ENCODE measurements at regions not wholly inside any gene's neighbourhood (a gene's known extent, or its start where the extent isn't known, plus 50 kb on each side); places are given as distances from the start of the nearest gene placed in this dataset.
"Not testable (repeated sequence)": the region's sequence is repeated elsewhere in the genome, so short reads cannot be mapped to it uniquely, and the experiment has no call there.

DNA sequence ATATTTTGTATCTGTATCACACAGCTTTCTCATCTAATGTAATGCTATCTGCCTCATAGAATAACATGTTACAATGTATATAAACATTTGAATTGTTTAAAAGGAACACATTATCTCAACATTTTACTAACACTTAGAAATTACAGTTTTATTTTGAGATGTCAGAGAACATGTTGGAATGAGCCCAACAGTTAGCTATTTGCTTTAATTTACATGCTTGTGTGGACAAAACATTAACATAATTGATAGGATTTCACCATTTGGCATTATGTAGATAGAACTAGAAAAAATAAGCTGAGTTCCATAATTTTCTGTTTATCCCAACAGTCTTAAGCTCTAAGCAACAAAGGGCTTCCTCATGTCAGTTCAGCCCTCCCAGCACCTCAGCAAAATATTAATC is 330.9 kb downstream of the LMBRD1 start:
- no peak for DNase-seq
- Mint-ChIP-seq H3K27ac (no peak overlapping the region), H3K27me3 (no peaks in the 10 kb centered on the region), H3K9me3 (ENCODE audit: insufficient read depth) (no peaks in the 10 kb centered on the region), H3K4me3 (no peak overlapping the region), H3K4me1 (no peaks in the 10 kb centered on the region)
- no peak overlapping the region for H3K27ac ChIP-seq (ENCODE audit: low read length in 2 of 2)
- H3K9ac ChIP-seq (ENCODE audit: low read length) = no peak overlapping the region
- no peaks in the 10 kb centered on the region for H4K20me1 ChIP-seq (ENCODE audit: control insufficient read depth, insufficient read depth, low read length, poor library complexity, severe bottlenecking)
- no peaks in the 10 kb centered on the region for H3K27me3 ChIP-seq (replicated peaks in 1 of 4; ENCODE audit: control extremely low read depth in 1 of 4, control insufficient read depth in 3 of 4, insufficient read depth in 4 of 4, low read length in 3 of 4)
- H3K79me2 ChIP-seq (ENCODE audit: control insufficient read depth, insufficient read depth, low read length) = no peaks in the 10 kb centered on the region
- peaks cover 0 to 7% (median 0%) of the 10 kb centered on the region in 3 donors for H3K9me3 ChIP-seq (ENCODE audit: control extremely low read depth in 1 of 3, control insufficient read depth in 2 of 3, insufficient read depth in 1 of 3, low read length in 2 of 3)
- POLR2A ChIA-PET = no interaction called here
- H3K4me3 ChIP-seq (ENCODE audit: control extremely low read depth in 1 of 5, extremely low read depth in 1 of 5, insufficient read depth in 1 of 5, low read depth in 2 of 5, low read length in 4 of 5) = no peak overlapping the region
- TF ChIP-seq, protein P1, sequence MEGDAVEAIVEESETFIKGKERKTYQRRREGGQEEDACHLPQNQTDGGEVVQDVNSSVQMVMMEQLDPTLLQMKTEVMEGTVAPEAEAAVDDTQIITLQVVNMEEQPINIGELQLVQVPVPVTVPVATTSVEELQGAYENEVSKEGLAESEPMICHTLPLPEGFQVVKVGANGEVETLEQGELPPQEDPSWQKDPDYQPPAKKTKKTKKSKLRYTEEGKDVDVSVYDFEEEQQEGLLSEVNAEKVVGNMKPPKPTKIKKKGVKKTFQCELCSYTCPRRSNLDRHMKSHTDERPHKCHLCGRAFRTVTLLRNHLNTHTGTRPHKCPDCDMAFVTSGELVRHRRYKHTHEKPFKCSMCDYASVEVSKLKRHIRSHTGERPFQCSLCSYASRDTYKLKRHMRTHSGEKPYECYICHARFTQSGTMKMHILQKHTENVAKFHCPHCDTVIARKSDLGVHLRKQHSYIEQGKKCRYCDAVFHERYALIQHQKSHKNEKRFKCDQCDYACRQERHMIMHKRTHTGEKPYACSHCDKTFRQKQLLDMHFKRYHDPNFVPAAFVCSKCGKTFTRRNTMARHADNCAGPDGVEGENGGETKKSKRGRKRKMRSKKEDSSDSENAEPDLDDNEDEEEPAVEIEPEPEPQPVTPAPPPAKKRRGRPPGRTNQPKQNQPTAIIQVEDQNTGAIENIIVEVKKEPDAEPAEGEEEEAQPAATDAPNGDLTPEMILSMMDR (IDR thresholded peaks at IDR 0.05) = no peak
- no peak for TF ChIP-seq EZH2 (IDR thresholded peaks at IDR 0.05; ENCODE audit: borderline replicate concordance, insufficient read depth, low read depth, low read length, poor library complexity, severe bottlenecking)
- no peak overlapping the region for H2AFZ ChIP-seq (ENCODE audit: insufficient read depth, low read depth, low read length, poor library complexity, severe bottlenecking)
- ATAC-seq (ENCODE audit: low read depth) = no peak
- intact Hi-C loops (cut with micrococcal nuclease) = no loop called here
- no peaks in the 10 kb centered on the region for H3K36me3 ChIP-seq (replicated peaks in 1 of 2; ENCODE audit: control extremely low read depth in 1 of 2, control insufficient read depth in 1 of 2, extremely low read depth in 1 of 2, insufficient read depth in 2 of 2, low read length in 1 of 2)
- CTCF ChIA-PET = no interaction called here
- no peaks in the 10 kb centered on the region for H3K4me1 ChIP-seq (ENCODE audit: control insufficient read depth in 2 of 2, insufficient read depth in 2 of 2, low read length in 2 of 2)
- no peak overlapping the region for H3K4me2 ChIP-seq (replicated peaks; ENCODE audit: low read depth, low read length, poor library complexity, severe bottlenecking)

DNA sequence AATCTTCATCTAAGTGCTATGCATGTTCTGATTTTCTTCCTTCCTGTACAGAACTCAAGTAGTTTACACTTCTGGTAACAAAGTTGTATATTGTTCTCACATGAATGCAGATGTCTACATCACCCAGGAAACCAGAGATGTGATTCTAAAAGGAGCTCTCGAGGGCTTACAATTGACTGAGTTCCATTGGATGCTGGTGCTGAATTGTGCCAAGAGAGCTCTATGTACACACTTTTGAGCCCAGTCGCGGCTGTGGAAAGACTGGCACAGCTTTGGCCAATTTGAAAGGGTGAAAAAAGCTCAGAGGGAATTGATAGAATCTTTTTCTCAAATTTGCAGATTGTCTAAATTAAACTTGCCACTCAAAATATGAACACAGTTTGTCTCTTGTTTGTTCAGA is 340.7 kb downstream of the LMBRD1 start:
- Histone ChIP-seq H3K4me2 (replicated peaks; ENCODE audit: low read depth, low read length, poor library complexity, severe bottlenecking) (no peak overlapping the region), H4K20me1 (ENCODE audit: control insufficient read depth, insufficient read depth, low read length, poor library complexity, severe bottlenecking) (no peaks in the 10 kb centered on the region), H3K9ac (ENCODE audit: low read length) (no peak overlapping the region), H3K79me2 (ENCODE audit: control insufficient read depth, insufficient read depth, low read length) (no peaks in the 10 kb centered on the region), H3K4me3 (ENCODE audit: control extremely low read depth in 1 of 5, extremely low read depth in 1 of 5, insufficient read depth in 1 of 5, low read depth in 2 of 5, low read length in 4 of 5) (no peak overlapping the region), H3K4me1 (ENCODE audit: control insufficient read depth in 2 of 2, insufficient read depth in 2 of 2, low read length in 2 of 2) (no peaks in the 10 kb centered on the region), H3K36me3 (replicated peaks in 1 of 2; ENCODE audit: control extremely low read depth in 1 of 2, control insufficient read depth in 1 of 2, extremely low read depth in 1 of 2, insufficient read depth in 2 of 2, low read length in 1 of 2) (no peaks in the 10 kb centered on the region), H3K27ac (ENCODE audit: low read length in 2 of 2) (no peak overlapping the region), H2AFZ (ENCODE audit: insufficient read depth, low read depth, low read length, poor library complexity, severe bottlenecking) (no peak overlapping the region), H3K9me3 (ENCODE audit: control extremely low read depth in 1 of 3, control insufficient read depth in 2 of 3, insufficient read depth in 1 of 3, low read length in 2 of 3) (peaks cover 0 to 9% (median 0%) of the 10 kb centered on the region in 3 donors), H3K27me3 (replicated peaks in 1 of 4; ENCODE audit: control extremely low read depth in 1 of 4, control insufficient read depth in 3 of 4, insufficient read depth in 4 of 4, low read length in 3 of 4) (no peaks in the 10 kb centered on the region)
- DNase-seq (no peak), ATAC-seq (ENCODE audit: low read depth) (no peak)
- Mint-ChIP-seq H3K9me3 (ENCODE audit: insufficient read depth) (peaks cover 2% of the 10 kb centered on the region), H3K27me3 (no peaks in the 10 kb centered on the region), H3K27ac (no peak overlapping the region), H3K4me3 (no peak overlapping the region), H3K4me1 (no peaks in the 10 kb centered on the region)
- WGBS (ENCODE audit: insufficient coverage) = 83% methylated on average over 1 of the region's 3 CpGs
- TF ChIP-seq, protein P1 (IDR thresholded peaks at IDR 0.05) = no peak
- TF ChIP-seq EZH2 (IDR thresholded peaks at IDR 0.05; ENCODE audit: borderline replicate concordance, insufficient read depth, low read depth, low read length, poor library complexity, severe bottlenecking) = no peak
- intact Hi-C loops (cut with micrococcal nuclease) = no loop called here
- POLR2A ChIA-PET = no interaction called here
- CTCF ChIA-PET = no interaction called here

DNA sequence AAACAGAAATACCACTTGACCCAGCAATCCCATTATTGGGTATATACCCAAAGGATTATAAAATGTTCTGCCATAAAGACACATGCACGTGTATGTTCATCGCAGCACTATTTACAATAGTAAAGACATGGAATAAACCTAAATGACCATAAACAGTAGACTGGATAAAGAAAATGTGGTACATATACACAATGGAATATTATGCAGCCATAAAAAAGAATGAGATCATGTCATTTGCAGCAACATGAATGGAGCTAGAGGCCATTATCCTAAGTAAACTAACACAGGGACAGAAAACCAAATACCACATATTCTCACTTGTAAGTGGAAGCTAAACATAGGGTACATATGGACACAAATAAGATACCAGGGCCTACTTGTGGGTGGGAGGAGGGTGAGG is 342.2 kb downstream of the LMBRD1 start:
- POLR2A ChIA-PET; H3K27me3 Mint-ChIP-seq; DNase-seq; H2AFZ ChIP-seq (ENCODE audit: insufficient read depth, low read depth, low read length, poor library complexity, severe bottlenecking); H3K4me3 ChIP-seq (ENCODE audit: control extremely low read depth in 1 of 5, extremely low read depth in 1 of 5, insufficient read depth in 1 of 5, low read depth in 2 of 5, low read length in 4 of 5); intact Hi-C loops (cut with micrococcal nuclease); H3K27me3 ChIP-seq (replicated peaks in 1 of 4; ENCODE audit: control extremely low read depth in 1 of 4, control insufficient read depth in 3 of 4, insufficient read depth in 4 of 4, low read length in 3 of 4); H3K9ac ChIP-seq (ENCODE audit: low read length); H3K4me1 Mint-ChIP-seq; H3K4me3 Mint-ChIP-seq; H3K27ac Mint-ChIP-seq; H3K79me2 ChIP-seq (ENCODE audit: control insufficient read depth, insufficient read depth, low read length); ATAC-seq (ENCODE audit: low read depth); H3K9me3 Mint-ChIP-seq (ENCODE audit: insufficient read depth); H3K36me3 ChIP-seq (replicated peaks in 1 of 2; ENCODE audit: control extremely low read depth in 1 of 2, control insufficient read depth in 1 of 2, extremely low read depth in 1 of 2, insufficient read depth in 2 of 2, low read length in 1 of 2); H3K27ac ChIP-seq (ENCODE audit: low read length in 2 of 2); H4K20me1 ChIP-seq (ENCODE audit: control insufficient read depth, insufficient read depth, low read length, poor library complexity, severe bottlenecking); CTCF ChIA-PET; H3K4me1 ChIP-seq (ENCODE audit: control insufficient read depth in 2 of 2, insufficient read depth in 2 of 2, low read length in 2 of 2); H3K4me2 ChIP-seq (replicated peaks; ENCODE audit: low read depth, low read length, poor library complexity, severe bottlenecking): not testable (repeated sequence)
- no CpG with 5 or more reads among the region's 2 CpGs for WGBS (ENCODE audit: insufficient coverage)
- peaks cover 0 to 16% (median 0%) of the 10 kb centered on the region in 3 donors for H3K9me3 ChIP-seq (ENCODE audit: control extremely low read depth in 1 of 3, control insufficient read depth in 2 of 3, insufficient read depth in 1 of 3, low read length in 2 of 3)

Data from B cell (primary cell).